Keratinocyte (primary cell): ENCODE measurements at regions not wholly inside any gene's neighbourhood (a gene's known extent, or its start where the extent isn't known, plus 50 kb on each side); places are given as distances from the start of the nearest gene placed in this dataset.

Experiments used
- DNase-seq: peaks from one replicate; pipeline ENCODE4 v3.0.0-alpha.2; 2011; ENCODE audit warnings: low read depth, missing footprints, low spot score
- FAIRE-seq: peaks from 2 replicates; lab custom pipeline; 2011; peaks lifted over from hg19 to GRCh38; lab: Jason Lieb, UNC
- H2AFZ ChIP-seq: 2 replicates; pipeline ENCODE4 v1.6.0; 2012; ENCODE audit warnings: low read length, control low read depth, inconsistent platforms; ENCODE audit not compliant: control insufficient read depth
- H3K27ac ChIP-seq: 2 replicates; pipeline ENCODE4 v1.5.1; 2011; ENCODE audit warnings: low read length; ENCODE audit not compliant: control insufficient read depth, insufficient read depth
- H3K27me3 ChIP-seq: 3 replicates; pipeline ENCODE4 v1.6.0; 2011; ENCODE audit warnings: low read length; ENCODE audit not compliant: control insufficient read depth, insufficient read depth; ENCODE audit errors: extremely low read depth
- H3K36me3 ChIP-seq, 2 experiments: 2 replicates in 1 of 2; 3 replicates in 1 of 2; pipeline ENCODE4 v1.5.1; 2011; ENCODE audit warnings: low read length in 2 of 2, mild to moderate bottlenecking in 1 of 2; ENCODE audit not compliant: control insufficient read depth in 2 of 2, insufficient read depth in 2 of 2; ENCODE audit errors: extremely low read depth in 1 of 2
- H3K4me1 ChIP-seq: 3 replicates; pipeline ENCODE4 v1.5.1; 2011; ENCODE audit warnings: low read length; ENCODE audit not compliant: control insufficient read depth, insufficient read depth; ENCODE audit errors: extremely low read depth
- H3K4me2 ChIP-seq: 3 replicates; pipeline ENCODE4 v1.6.0; 2011; ENCODE audit warnings: low read depth, low read length; ENCODE audit not compliant: control insufficient read depth, insufficient read depth; ENCODE audit errors: extremely low read depth
- H3K4me3 ChIP-seq, 3 experiments: fragments of 200-600 bp in 1 of 3; sonication (generic) in 1 of 3; 2 replicates in 2 of 3; 3 replicates in 1 of 3; pipeline ENCODE4 v1.5.1; 2011 to 2016; ENCODE audit warnings: low read length in 3 of 3, mild to moderate bottlenecking in 3 of 3, control low read depth in 2 of 3, inconsistent platforms in 1 of 3, low read depth in 1 of 3, mixed read lengths in 1 of 3, mixed run types in 1 of 3, moderate library complexity in 1 of 3; ENCODE audit not compliant: control insufficient read depth in 2 of 3, insufficient read depth in 2 of 3; ENCODE audit errors: extremely low read depth in 1 of 3
- H3K79me2 ChIP-seq: 2 replicates; pipeline ENCODE4 v1.6.0; 2012; ENCODE audit warnings: low read length; ENCODE audit not compliant: control insufficient read depth, insufficient read depth
- H3K9ac ChIP-seq: 3 replicates; pipeline ENCODE4 v1.6.0; 2011; ENCODE audit warnings: low read length; ENCODE audit not compliant: control insufficient read depth, insufficient read depth; ENCODE audit errors: extremely low read depth
- H3K9me1 ChIP-seq: 3 replicates; pipeline ENCODE4 v1.6.0; 2011; ENCODE audit warnings: low read length; ENCODE audit not compliant: control insufficient read depth, insufficient read depth; ENCODE audit errors: extremely low read depth
- H3K9me3 ChIP-seq: 2 replicates; pipeline ENCODE4 v1.5.1; 2012; ENCODE audit warnings: low read depth, low read length; ENCODE audit not compliant: control insufficient read depth
- H4K20me1 ChIP-seq: 3 replicates; pipeline ENCODE4 v1.6.0; 2011; ENCODE audit warnings: low read length; ENCODE audit not compliant: control insufficient read depth, insufficient read depth; ENCODE audit errors: extremely low read depth
- CTCF ChIP-seq, 3 experiments: IDR thresholded peaks in 1 of 3; conservative IDR thresholded peaks in 1 of 3; optimal IDR thresholded peaks in 1 of 3; 2 replicates in 2 of 3; 3 replicates in 1 of 3; pipeline versions ENCODE3 to v1.5.1; 2011; ENCODE audit warnings: low read length in 3 of 3, mild to moderate bottlenecking in 3 of 3, moderate library complexity in 2 of 3, control low read depth in 1 of 3, inconsistent platforms in 1 of 3; ENCODE audit not compliant: insufficient read depth in 2 of 3; ENCODE audit errors: extremely low read depth in 1 of 3
- EZH2 ChIP-seq: IDR thresholded peaks from one replicate; pipeline ENCODE4 v1.6.1; 2012; ENCODE audit warnings: inconsistent platforms, mild to moderate bottlenecking, low read length, moderate library complexity
- dilution Hi-C: fragments of 300-500 bp; cut with MboI; formaldehyde crosslinking; loops from one replicate; pipeline ENCODE4 v1.7.0; 2020; ENCODE audit warnings: low sequenced_read_pairs; ENCODE audit not compliant: extremely low pct_ligation_motif_present

- Histone ChIP-seq H3K36me3 (peaks cover 0 to 5% of the 10 kb centered on the region in 2 experiments), H3K9me3 (no peaks in the 10 kb centered on the region), H3K4me2 (no peak overlapping the region), H3K4me1 (peaks cover 53% of the 10 kb centered on the region), H4K20me1 (peaks cover 14% of the 10 kb centered on the region), H2AFZ (no peak overlapping the region), H3K9me1 (no peaks in the 10 kb centered on the region), H3K79me2 (peaks cover 82% of the 10 kb centered on the region), H3K27me3 (no peaks in the 10 kb centered on the region), H3K4me3 (no peak overlapping the region), H3K9ac (no peak overlapping the region), H3K27ac (peak overlapping the region; percentile 28)
- DNase-seq (no peak), FAIRE-seq (no peak)
- no peak for TF ChIP-seq CTCF (optimal IDR thresholded peaks at IDR 0.05 in 1 of 3, IDR thresholded peaks at IDR 0.05 in 1 of 3, conservative IDR thresholded peaks at IDR 0.05 in 1 of 3; ENCODE audit: extremely low read depth in 1 of 3, insufficient read depth in 2 of 3, low read length in 3 of 3)
- no peak for TF ChIP-seq EZH2
- dilution Hi-C loops: no loop called here
These were observed 349.9 kb downstream of the SOX9 start for GRCh38 chr17:72470734-72471133.

GRCh38 chr17:72471296-72471695 lies 350.5 kb downstream of the SOX9 start:
- H3K4me1 ChIP-seq: peaks cover 49% of the 10 kb centered on the region
- no peak overlapping the region for H3K4me3 ChIP-seq
- no peaks in the 10 kb centered on the region for H3K9me3 ChIP-seq
- no peak overlapping the region for H3K9ac ChIP-seq
- peaks cover 3% of the 10 kb centered on the region for H3K9me1 ChIP-seq
- dilution Hi-C loops: no loop called here
- no peak overlapping the region for H2AFZ ChIP-seq
- TF ChIP-seq EZH2: no peak
- no peak for TF ChIP-seq CTCF (optimal IDR thresholded peaks at IDR 0.05 in 1 of 3, IDR thresholded peaks at IDR 0.05 in 1 of 3, conservative IDR thresholded peaks at IDR 0.05 in 1 of 3; ENCODE audit: extremely low read depth in 1 of 3, insufficient read depth in 2 of 3, low read length in 3 of 3)
- DNase-seq (no peak), FAIRE-seq (no peak)
- no peak overlapping the region for H3K27ac ChIP-seq
- peaks cover 3 to 5% of the 10 kb centered on the region in 2 experiments for H3K36me3 ChIP-seq
- H3K79me2 ChIP-seq: peaks cover 85% of the 10 kb centered on the region
- peaks cover 18% of the 10 kb centered on the region for H4K20me1 ChIP-seq
- H3K4me2 ChIP-seq: no peak overlapping the region
- no peaks in the 10 kb centered on the region for H3K27me3 ChIP-seq
